HAP-1 (cell line): ENCODE measurements at regions not wholly inside any gene's neighbourhood (a gene's known extent, or its start where the extent isn't known, plus 50 kb on each side); places are given as distances from the start of the nearest gene placed in this dataset.
"Not testable (repeated sequence)": the region's sequence is repeated elsewhere in the genome, so short reads cannot be mapped to it uniquely, and the experiment has no call there.

Source experiments
- DNase-seq, 2 experiments: peaks; one replicate each; pipeline ENCODE4 v3.0.0-alpha.2; 2016 to 2020; ENCODE audit warnings: low spot score in 2 of 2
- H3K27me3 ChIP-seq: fragments of 250-450 bp; sonication (Bioruptor Pico); 2 replicates; pipeline ENCODE4 v1.5.1; 2020; ENCODE audit warnings: low read depth, mild to moderate bottlenecking, moderate library complexity
- H3K36me3 ChIP-seq: fragments of 250-450 bp; sonication (Bioruptor Pico); replicated peaks from 2 replicates; pipeline ENCODE4 v1.5.1; 2020; ENCODE audit warnings: mild to moderate bottlenecking
- H3K4me1 ChIP-seq: fragments of 250-450 bp; sonication (Bioruptor Pico); 2 replicates; pipeline ENCODE4 v1.5.1; 2020; ENCODE audit warnings: mild to moderate bottlenecking
- H3K4me3 ChIP-seq: fragments of 250-450 bp; sonication (Bioruptor Pico); 2 replicates; pipeline ENCODE4 v1.5.1; 2020; ENCODE audit warnings: mild to moderate bottlenecking, moderate library complexity
- H3K9me3 ChIP-seq: fragments of 250-450 bp; sonication (Bioruptor Pico); 2 replicates; pipeline ENCODE4 v1.5.1; 2020; ENCODE audit warnings: mild to moderate bottlenecking, moderate library complexity
- in situ Hi-C: fragments of 300-500 bp; cut with MboI; formaldehyde crosslinking; loops from 3 replicates; pipeline ENCODE4 v1.14.3; 2020; ENCODE audit warnings: low sequenced_read_pairs, inconsistent platforms, mixed read lengths

DNA sequence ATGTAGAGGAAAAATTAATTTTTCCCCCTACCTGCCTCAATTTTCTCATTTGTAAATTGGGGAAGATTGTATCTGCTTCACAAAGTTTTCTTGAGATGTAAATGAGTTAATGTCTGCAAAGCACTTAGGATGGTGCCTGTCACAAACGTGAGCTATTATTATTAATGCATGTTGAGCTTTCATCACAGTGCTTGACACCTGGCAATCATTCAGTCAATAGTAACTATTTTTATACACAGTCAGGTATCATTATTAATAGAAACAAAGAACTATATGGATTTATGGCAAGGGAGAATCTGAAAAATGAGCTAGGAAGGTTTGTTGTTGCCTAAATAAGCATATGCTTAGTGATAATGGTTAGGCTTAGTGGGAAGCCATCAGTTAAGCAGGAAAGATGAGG, 238.2 kb upstream of the GRM7 start:
- in situ Hi-C loops, result no loop called here

DNA sequence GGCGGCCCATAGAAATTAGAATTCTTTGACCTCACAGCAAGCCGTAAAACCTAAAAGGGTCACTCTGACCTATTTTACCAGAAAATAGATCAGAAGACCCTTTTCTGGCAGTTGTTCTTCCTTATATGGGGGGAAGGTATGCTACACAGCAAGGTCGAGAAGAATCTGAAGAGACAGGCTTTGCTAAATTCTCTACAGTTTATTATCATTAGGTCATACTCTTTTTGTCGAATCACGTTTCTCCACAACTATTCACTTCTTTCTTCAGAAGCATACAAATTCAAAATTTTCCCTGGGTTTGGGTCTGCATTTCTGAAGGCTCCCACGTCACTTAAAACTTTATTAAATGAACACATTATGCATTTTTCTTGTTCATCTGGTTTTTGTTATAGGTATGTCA, 229.5 kb upstream of the GRM7 start:
- DNase-seq, result no peak
- no peaks in the 10 kb centered on the region for H3K9me3 ChIP-seq
- H3K27me3 ChIP-seq, result no peaks in the 10 kb centered on the region
- H3K4me1 ChIP-seq, result no peaks in the 10 kb centered on the region
- in situ Hi-C loops, result no loop called here
- no peak overlapping the region for H3K4me3 ChIP-seq
- no peaks in the 10 kb centered on the region for H3K36me3 ChIP-seq

More for the DNA sequence above, 238.2 kb upstream of the GRM7 start:
- H3K27me3 ChIP-seq, result no peaks in the 10 kb centered on the region
- H3K9me3 ChIP-seq, result no peaks in the 10 kb centered on the region
- no peaks in the 10 kb centered on the region for H3K4me1 ChIP-seq
- H3K4me3 ChIP-seq, result no peak overlapping the region
- no peak for DNase-seq
- H3K36me3 ChIP-seq, result no peaks in the 10 kb centered on the region

DNA sequence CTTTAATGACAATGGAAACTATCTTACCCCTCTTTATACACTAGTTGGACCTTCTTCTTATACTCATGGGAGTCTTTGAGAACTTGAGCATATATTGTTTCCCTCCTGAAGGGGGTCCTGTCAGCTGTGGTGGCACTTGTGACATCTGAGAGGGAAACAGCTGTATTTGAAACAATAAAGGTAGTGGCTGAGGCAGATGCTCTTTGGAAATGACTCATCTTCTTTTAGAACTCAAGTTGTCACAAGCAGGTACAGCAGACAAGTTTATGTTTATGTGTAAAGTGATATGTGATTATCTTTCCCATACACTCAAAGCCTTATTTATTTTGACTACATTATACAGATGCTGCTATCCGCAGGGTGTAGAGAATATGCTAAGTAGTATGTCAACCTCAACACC, 220.0 kb upstream of the GRM7 start:
- in situ Hi-C loops, result no loop called here
- DNase-seq, result no peak
- H3K9me3 ChIP-seq, result no peaks in the 10 kb centered on the region
- no peaks in the 10 kb centered on the region for H3K27me3 ChIP-seq
- H3K4me3 ChIP-seq, result no peak overlapping the region
- no peaks in the 10 kb centered on the region for H3K36me3 ChIP-seq
- H3K4me1 ChIP-seq, result no peaks in the 10 kb centered on the region

DNA sequence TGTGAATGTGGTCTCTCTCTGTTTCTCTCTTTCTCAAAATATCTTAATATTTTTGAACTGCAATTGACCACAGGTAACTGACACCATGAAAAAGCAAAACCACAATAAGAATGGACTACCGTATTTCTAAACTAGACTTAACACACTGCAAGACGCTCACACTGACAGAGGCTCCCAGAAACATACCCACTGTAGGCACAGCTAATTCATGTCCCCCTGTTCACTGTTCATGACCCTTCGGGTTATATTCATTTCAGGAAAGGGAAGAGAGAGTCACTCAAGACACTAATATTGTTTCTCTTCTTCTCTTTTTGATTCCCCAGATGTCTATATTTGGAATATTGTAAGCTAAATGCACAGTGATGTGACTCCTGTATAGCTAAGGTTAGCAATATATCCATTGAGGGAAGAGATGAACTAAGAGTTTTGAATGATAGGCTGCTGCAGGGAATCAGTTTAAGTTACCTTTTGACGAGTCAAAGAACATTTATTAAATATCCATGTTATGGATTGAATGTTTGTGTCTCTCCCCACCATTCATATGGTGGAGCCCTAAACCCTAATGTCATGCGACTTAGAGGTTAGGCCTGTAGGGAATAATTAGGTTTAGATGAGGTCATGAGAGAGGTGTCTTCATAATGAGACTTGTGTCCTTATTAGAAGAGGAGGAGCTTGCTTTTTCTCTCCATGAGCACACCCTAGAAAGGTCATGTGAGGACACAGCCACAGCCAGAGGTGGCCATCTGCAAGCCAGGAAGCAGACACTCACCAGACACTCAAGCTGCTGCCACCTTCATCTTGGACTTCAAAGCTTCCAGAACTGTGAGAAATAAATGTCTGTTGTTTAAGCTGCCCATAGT, 216.6 kb upstream of the GRM7 start:
- no peaks in the 10 kb centered on the region for H3K4me1 ChIP-seq
- no peak overlapping the region for H3K4me3 ChIP-seq
- H3K9me3 ChIP-seq, result no peaks in the 10 kb centered on the region
- H3K36me3 ChIP-seq, result no peaks in the 10 kb centered on the region
- DNase-seq, result no peak
- H3K27me3 ChIP-seq, result no peaks in the 10 kb centered on the region
- in situ Hi-C loops, result no loop called here

DNA sequence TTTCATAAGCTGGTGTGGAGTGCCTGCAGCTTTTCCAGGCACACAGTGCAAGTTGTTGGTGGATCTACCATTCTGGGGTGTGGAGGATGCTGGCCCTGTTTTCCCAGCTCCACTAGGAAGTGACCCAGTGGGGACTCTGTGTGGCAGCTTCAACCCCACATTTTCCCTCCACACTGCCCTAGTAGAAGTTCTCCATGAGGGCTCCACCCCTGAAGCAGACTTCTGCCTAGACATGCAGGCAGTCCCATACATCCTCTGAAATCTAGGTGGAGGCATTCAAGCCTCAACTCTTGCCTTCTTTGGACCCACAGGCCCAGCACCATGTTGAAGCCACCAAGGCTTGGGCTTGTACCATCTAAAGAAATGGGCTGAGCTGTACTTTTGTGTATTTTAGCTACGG, 206.2 kb upstream of the GRM7 start:
- no peak for DNase-seq
- Histone ChIP-seq H3K4me1 (no peaks in the 10 kb centered on the region), H3K36me3 (no peaks in the 10 kb centered on the region), H3K9me3 (no peaks in the 10 kb centered on the region), H3K27me3 (no peaks in the 10 kb centered on the region), H3K4me3 (no peak overlapping the region)
- in situ Hi-C loops, result no loop called here

DNA sequence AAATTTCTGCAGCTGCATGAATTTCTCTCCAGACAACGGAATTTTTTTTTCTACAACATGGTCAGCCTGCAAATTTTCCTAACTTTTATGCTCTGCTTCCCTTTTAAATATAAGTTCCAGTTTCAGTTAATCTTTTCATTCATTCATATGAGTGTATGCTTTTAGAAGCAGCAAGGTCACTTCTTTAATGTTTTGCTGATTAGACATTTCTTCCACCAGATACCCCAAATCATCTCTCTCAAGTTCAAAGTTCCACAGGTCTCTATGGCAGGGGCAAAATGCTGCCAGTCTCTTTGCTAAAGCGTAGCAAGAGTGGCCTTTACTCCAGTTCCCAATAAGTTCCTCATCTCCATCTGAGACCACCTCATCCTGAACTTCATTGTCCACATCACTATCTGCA, 205.6 kb upstream of the GRM7 start:
- Histone ChIP-seq H3K27me3 (no peaks in the 10 kb centered on the region), H3K4me3 (no peak overlapping the region), H3K9me3 (no peaks in the 10 kb centered on the region), H3K4me1 (no peaks in the 10 kb centered on the region), H3K36me3 (no peaks in the 10 kb centered on the region)
- in situ Hi-C loops, result no loop called here
- no peak for DNase-seq

DNA sequence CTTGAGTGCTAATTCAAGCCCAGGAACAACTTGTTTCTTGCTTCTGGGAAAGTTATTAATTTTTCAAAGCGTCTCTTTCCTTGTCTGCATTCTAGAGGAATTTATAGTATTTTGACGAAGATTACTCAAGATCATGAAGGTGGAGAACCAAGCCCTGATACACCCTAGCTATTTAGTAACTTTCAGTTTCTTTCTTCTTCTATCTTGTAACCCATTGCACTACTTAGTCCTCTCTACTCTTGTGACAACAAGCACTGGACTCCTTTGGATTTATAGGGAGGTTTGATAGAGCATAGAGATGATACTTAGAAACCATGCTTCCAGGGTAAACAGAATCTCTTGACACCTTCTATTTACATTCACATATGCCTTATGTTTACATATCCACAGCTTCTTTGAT, 203.3 kb upstream of the GRM7 start:
- Histone ChIP-seq H3K9me3 (no peaks in the 10 kb centered on the region), H3K4me3 (no peak overlapping the region), H3K27me3 (no peaks in the 10 kb centered on the region), H3K36me3 (no peaks in the 10 kb centered on the region), H3K4me1 (no peaks in the 10 kb centered on the region)
- no peak for DNase-seq
- in situ Hi-C loops, result no loop called here

DNA sequence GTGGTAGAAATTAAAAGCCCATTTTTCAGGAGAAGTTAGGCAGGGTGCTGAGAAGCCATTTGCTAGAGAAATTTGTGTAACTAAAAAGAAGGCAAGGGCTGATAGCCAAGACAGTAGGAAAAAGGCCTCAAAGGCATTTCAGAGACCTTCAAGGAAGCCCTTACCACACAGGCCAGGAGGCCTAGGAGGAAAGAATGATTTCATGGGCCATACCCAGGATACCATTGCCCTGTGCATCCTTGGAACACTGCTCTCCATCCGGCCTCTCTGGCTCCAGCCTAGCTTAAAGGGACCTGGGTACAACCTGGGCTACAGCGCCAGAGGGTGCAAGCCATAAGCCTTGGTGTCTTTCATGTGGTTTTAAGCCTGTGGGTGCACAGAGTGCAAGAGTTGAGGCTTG, 193.6 kb upstream of the GRM7 start:
- in situ Hi-C loops, result no loop called here
- no peaks in the 10 kb centered on the region for H3K27me3 ChIP-seq
- no peaks in the 10 kb centered on the region for H3K9me3 ChIP-seq
- no peaks in the 10 kb centered on the region for H3K4me1 ChIP-seq
- DNase-seq, result no peak
- no peaks in the 10 kb centered on the region for H3K36me3 ChIP-seq
- no peak overlapping the region for H3K4me3 ChIP-seq

DNA sequence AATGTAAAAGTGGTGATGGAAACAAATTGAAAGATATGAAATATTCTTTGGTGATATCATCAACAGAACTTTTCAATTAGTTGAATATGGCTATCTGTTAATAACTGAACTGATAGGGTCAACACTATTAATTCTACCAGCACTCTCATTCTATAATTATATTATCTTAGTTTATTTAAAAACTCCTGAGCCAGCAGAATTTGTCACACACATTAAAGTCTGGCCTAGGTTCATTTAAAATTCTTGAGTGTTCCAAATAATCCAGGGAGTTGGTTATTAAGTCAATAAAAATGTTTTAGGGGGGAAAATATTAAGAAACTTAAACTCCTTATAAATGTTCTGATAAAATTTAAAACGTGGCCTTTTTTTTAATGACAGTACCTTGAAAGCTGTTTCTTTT, 189.6 kb upstream of the GRM7 start:
- DNase-seq, result no peak
- in situ Hi-C loops, result no loop called here

DNA sequence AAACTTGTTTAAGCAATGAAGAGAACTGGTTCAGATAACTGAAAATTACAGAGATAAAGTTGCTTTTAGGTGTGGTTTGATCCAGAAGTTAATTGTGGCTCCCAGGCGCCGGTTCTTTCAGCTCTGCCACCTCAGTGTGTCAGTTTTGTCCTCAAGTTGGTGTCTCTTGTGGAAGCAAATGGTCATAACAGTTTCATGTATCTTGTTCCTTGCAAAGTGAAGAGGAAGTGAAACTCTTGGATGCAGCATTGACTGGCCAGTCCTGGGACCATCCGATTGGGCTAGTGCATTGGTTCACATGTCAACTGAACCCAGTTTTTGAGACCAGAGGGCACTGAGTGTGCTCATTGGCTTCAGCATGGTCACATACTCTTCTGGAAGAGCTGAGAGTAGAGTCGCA, 181.4 kb upstream of the GRM7 start:
- no peak for DNase-seq
- no peak overlapping the region for H3K4me3 ChIP-seq
- H3K4me1 ChIP-seq, result no peaks in the 10 kb centered on the region
- H3K36me3 ChIP-seq, result no peaks in the 10 kb centered on the region
- no peaks in the 10 kb centered on the region for H3K9me3 ChIP-seq
- in situ Hi-C loops, result no loop called here
- no peaks in the 10 kb centered on the region for H3K27me3 ChIP-seq

More for the DNA sequence above, 189.6 kb upstream of the GRM7 start:
- no peaks in the 10 kb centered on the region for H3K4me1 ChIP-seq
- no peaks in the 10 kb centered on the region for H3K27me3 ChIP-seq
- H3K36me3 ChIP-seq, result no peaks in the 10 kb centered on the region
- H3K4me3 ChIP-seq, result no peak overlapping the region
- H3K9me3 ChIP-seq, result no peaks in the 10 kb centered on the region

DNA sequence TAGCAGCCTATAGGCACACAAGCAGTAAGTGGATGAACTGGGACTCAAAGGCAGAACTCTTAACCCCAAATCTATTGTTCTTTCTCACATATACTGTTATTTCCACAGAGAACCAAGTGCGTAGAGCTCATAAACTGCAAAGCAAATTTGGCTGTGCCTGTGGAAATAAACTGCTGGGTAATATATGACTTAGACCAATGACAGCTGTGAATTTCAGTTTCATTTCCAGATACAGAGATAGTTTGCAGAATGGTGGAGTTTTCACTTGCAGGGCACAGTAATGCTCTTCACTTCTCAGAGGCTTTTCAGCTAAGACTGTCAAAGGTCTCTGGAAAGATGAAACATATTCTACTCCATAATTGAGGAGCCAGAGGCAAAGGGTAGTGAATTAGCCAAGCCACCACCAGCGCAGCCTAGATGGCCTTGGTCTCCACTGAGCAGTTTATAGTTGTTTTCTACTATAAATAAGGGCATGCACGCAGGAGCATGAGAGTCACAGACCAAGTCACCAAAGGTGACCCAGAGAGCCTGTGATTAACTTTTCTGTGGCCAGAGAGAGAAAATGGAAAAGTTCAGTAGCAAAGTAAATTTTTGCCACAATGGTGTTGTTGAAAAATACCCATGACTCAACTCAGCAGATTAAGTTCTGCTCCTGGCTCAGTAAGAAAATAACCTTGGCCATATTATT, 180.7 kb upstream of the GRM7 start:
- Histone ChIP-seq H3K4me3 (no peak overlapping the region), H3K27me3 (no peaks in the 10 kb centered on the region), H3K4me1 (no peaks in the 10 kb centered on the region), H3K9me3 (no peaks in the 10 kb centered on the region), H3K36me3 (no peaks in the 10 kb centered on the region)
- in situ Hi-C loops, result no loop called here
- no peak for DNase-seq

DNA sequence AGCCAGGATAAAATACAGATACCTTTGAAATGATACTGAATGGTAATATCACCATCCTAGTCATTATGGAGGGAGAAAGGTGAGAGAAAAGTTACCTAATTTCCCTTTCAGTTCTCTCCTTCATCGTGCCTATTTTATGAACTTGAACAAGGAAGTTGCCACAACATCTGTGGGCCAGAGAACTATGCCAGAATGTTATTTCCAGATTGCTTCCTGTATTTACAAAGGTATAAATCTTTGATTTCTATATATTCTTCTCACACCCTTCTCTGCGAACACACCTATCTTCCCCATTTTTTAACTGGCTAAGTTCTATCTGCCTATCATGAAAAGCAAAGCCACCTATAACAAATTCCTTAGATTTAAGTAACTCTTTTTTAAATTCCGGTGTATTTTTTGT, 163.6 kb upstream of the GRM7 start:
- Histone ChIP-seq H3K9me3 (no peaks in the 10 kb centered on the region), H3K4me3 (no peak overlapping the region), H3K4me1 (no peaks in the 10 kb centered on the region), H3K36me3 (no peaks in the 10 kb centered on the region), H3K27me3 (no peaks in the 10 kb centered on the region)
- in situ Hi-C loops, result no loop called here
- no peak for DNase-seq

DNA sequence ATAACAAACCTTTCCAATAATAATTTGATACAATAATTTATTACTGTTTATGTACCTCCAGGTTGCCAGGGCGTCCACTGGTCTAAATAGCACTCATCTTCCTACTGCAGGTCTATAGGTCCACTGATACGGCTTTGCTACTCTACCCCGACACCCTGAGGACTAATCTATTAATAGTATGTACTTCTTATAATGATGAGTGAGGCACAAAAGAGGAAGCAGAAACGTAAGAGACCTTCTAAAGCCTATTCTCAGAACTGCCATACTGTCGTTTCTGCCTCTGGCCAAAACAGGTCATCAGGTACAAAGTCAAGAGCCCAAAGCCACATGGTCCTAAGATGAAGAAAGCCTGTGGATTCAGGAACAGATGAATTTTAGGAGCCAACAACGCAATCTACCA, 163.2 kb upstream of the GRM7 start:
- no peak overlapping the region for H3K4me3 ChIP-seq
- H3K9me3 ChIP-seq, result no peaks in the 10 kb centered on the region
- in situ Hi-C loops, result no loop called here
- no peaks in the 10 kb centered on the region for H3K36me3 ChIP-seq
- DNase-seq, result no peak
- H3K27me3 ChIP-seq, result no peaks in the 10 kb centered on the region
- H3K4me1 ChIP-seq, result no peaks in the 10 kb centered on the region

DNA sequence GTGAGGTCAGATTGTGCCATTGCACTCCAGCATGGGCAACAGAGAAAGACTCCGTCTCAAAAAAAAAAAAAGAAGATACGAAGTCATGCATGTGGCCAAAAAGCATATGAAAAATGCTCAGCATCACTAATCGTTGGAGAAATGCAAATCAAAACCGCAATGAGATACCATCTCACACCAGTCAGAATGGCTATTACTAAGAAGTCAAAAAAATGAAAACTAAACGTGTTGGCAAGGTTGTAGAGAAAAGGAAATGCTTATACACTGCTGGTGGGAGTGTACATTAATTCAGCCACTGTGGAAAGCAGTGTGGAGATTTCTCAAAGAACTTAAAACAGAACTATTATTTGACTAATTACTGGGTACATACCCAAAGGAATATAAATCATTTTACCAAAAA, 156.1 kb upstream of the GRM7 start:
- DNase-seq, H3K9me3 ChIP-seq, in situ Hi-C loops, H3K36me3 ChIP-seq, H3K4me1 ChIP-seq, H3K4me3 ChIP-seq, H3K27me3 ChIP-seq: not testable (repeated sequence)
